Common myeloid progenitor, CD34-positive (primary cell): ENCODE measurements at regions not wholly inside any gene's neighbourhood (a gene's known extent, or its start where the extent isn't known, plus 50 kb on each side); places are given as distances from the start of the nearest gene placed in this dataset.

Source experiments
- CTCF ChIA-PET: fragments of 350-600 bp; sonication (Branson Sonifier 250); formaldehyde crosslinking; loops from one replicate; lab custom pipeline; 2021; ENCODE audit warnings: antibody characterized with exemption; lab: Charles Lee
- POLR2A ChIA-PET: fragments of 350-600 bp; sonication (Branson Sonifier 250); formaldehyde crosslinking; loops from one replicate; lab custom pipeline; 2021; ENCODE audit warnings: antibody characterized with exemption; lab: Charles Lee
- DNase-seq, 3 donors: peaks; one replicate each; pipeline versions ENCODE4 v3.0.0 to v3.0.0-alpha.2; 2013
- H3K27ac ChIP-seq, 2 experiments: 1 replicate in 1 of 2; 2 replicates in 1 of 2; pipeline ENCODE4 v1.7.0; 2013; ENCODE audit warnings: inconsistent platforms in 2 of 2, low read length in 2 of 2, mild to moderate bottlenecking in 2 of 2, low read depth in 1 of 2, moderate library complexity in 1 of 2; ENCODE audit not compliant: severe bottlenecking in 2 of 2, insufficient read depth in 1 of 2, poor library complexity in 1 of 2
- H3K27me3 ChIP-seq, 5 experiments: replicated peaks in 2 of 5; 1 replicate in 3 of 5; 2 replicates in 2 of 5; pipeline versions ENCODE4 v1.6.1 to v1.7.0; 2013; ENCODE audit warnings: low read length in 4 of 5, mild to moderate bottlenecking in 2 of 5, moderate library complexity in 2 of 5, inconsistent platforms in 1 of 5; ENCODE audit not compliant: insufficient read depth in 5 of 5, control insufficient read depth in 4 of 5
- H3K36me3 ChIP-seq, 4 experiments: 1 replicate in 2 of 4; 2 replicates in 2 of 4; pipeline versions ENCODE4 v1.6.1 to v1.7.0; 2013; ENCODE audit warnings: low read length in 3 of 4, control low read depth in 1 of 4, mild to moderate bottlenecking in 1 of 4; ENCODE audit not compliant: control insufficient read depth in 4 of 4, insufficient read depth in 4 of 4
- H3K4me1 ChIP-seq, 4 experiments: 1 replicate in 3 of 4; 2 replicates in 1 of 4; pipeline versions ENCODE4 v1.6.1 to v1.7.1; 2013; ENCODE audit warnings: low read length in 3 of 4, mild to moderate bottlenecking in 3 of 4, control low read depth in 1 of 4, inconsistent platforms in 1 of 4, moderate library complexity in 1 of 4; ENCODE audit not compliant: control insufficient read depth in 4 of 4, insufficient read depth in 4 of 4; ENCODE audit errors: control extremely low read depth in 1 of 4
- H3K4me3 ChIP-seq, 7 experiments: 1 replicate in 4 of 7; 2 replicates in 3 of 7; pipeline versions ENCODE4 v1.5.1 to v1.7.0; 2013; ENCODE audit warnings: mild to moderate bottlenecking in 7 of 7, low read length in 6 of 7, moderate library complexity in 6 of 7, inconsistent platforms in 2 of 7, low read depth in 2 of 7, control low read depth in 1 of 7; ENCODE audit not compliant: insufficient read depth in 4 of 7, control insufficient read depth in 1 of 7; ENCODE audit errors: extremely low read depth in 1 of 7
- H3K9me3 ChIP-seq, 5 experiments: 1 replicate in 4 of 5; 2 replicates in 1 of 5; pipeline versions ENCODE4 v1.6.1 to v1.7.1; 2013; ENCODE audit warnings: low read length in 4 of 5, mild to moderate bottlenecking in 2 of 5, inconsistent platforms in 1 of 5, low read depth in 1 of 5, moderate library complexity in 1 of 5; ENCODE audit not compliant: control insufficient read depth in 4 of 5, insufficient read depth in 2 of 5; ENCODE audit errors: control extremely low read depth in 1 of 5
- WGBS: methylation state at CpG from one replicate; pipeline ENCODE4 v1.1.5; 2013; ENCODE audit not compliant: insufficient coverage; 5-methylcytosine and 5-hydroxymethylcytosine counted together

- Histone ChIP-seq H3K4me3 (no peak overlapping the region), H3K9me3 (peaks cover 0 to 2% (median 0%) of the 10 kb centered on the region in 5 experiments), H3K36me3 (no peaks in the 10 kb centered on the region), H3K27me3 (peaks cover 0 to 2% (median 0%) of the 10 kb centered on the region in 5 experiments), H3K27ac (no peak overlapping the region), H3K4me1 (no peaks in the 10 kb centered on the region)
- CTCF ChIA-PET, result no interaction called here
- WGBS, result no CpG with 5 or more reads among the region's 2 CpGs
- DNase-seq, result no peak
- POLR2A ChIA-PET, result no interaction called here
These were observed 329.9 kb upstream of the SLC7A11 start for GRCh38 chr4:138572007-138572406.

- H3K4me3 ChIP-seq, result no peak overlapping the region
- peaks cover 0 to 2% (median 0%) of the 10 kb centered on the region in 5 experiments for H3K27me3 ChIP-seq
- no peaks in the 10 kb centered on the region for H3K36me3 ChIP-seq
- no peaks in the 10 kb centered on the region for H3K4me1 ChIP-seq
- no peak for DNase-seq
- no peak overlapping the region for H3K27ac ChIP-seq
- POLR2A ChIA-PET, result no interaction called here
- CTCF ChIA-PET, result no interaction called here
- 100% methylated on average over 1 of the region's 3 CpGs for WGBS
- H3K9me3 ChIP-seq, result no peaks in the 10 kb centered on the region
These were observed 325.5 kb upstream of the SLC7A11 start for GRCh38 chr4:138567696-138568095.

- CTCF ChIA-PET, result interaction anchor here (1.4 kb wide), 1 partner anchor 11 kb away, joined by 3 read pairs; no protein-coding TSS in a partner anchor
- WGBS, result 100% methylated on average over 2 of the region's 4 CpGs
- DNase-seq, result no peak
- no peak overlapping the region for H3K4me3 ChIP-seq
- H3K4me1 ChIP-seq, result no peaks in the 10 kb centered on the region
- POLR2A ChIA-PET, result no interaction called here
- H3K36me3 ChIP-seq, result no peaks in the 10 kb centered on the region
- H3K27me3 ChIP-seq, result peaks cover 0 to 2% (median 0%) of the 10 kb centered on the region in 5 experiments
- H3K9me3 ChIP-seq, result no peaks in the 10 kb centered on the region
- H3K27ac ChIP-seq, result no peak overlapping the region
These were observed 323.4 kb upstream of the SLC7A11 start for GRCh38 chr4:138565576-138565975.

- H3K9me3 ChIP-seq, result no peaks in the 10 kb centered on the region
- 40% methylated on average over 1 of the region's 1 CpG for WGBS
- ChIA-PET POLR2A (no interaction called here), CTCF (no interaction called here)
- peaks cover 0 to under 1% (median 0%) of the 10 kb centered on the region in 5 experiments for H3K27me3 ChIP-seq
- DNase-seq, result no peak
- H3K4me1 ChIP-seq, result no peaks in the 10 kb centered on the region
- H3K27ac ChIP-seq, result no peak overlapping the region
- H3K36me3 ChIP-seq, result no peaks in the 10 kb centered on the region
- no peak overlapping the region for H3K4me3 ChIP-seq
These were observed 320.4 kb upstream of the SLC7A11 start for GRCh38 chr4:138562544-138562991.

GRCh38 chr4:138561906-138562305, 319.8 kb upstream of the SLC7A11 start:
- CTCF ChIA-PET, result no interaction called here

GRCh38 chr4:138561276-138561880, 319.2 kb upstream of the SLC7A11 start:
- no peaks in the 10 kb centered on the region for H3K36me3 ChIP-seq
- no peak for DNase-seq
- POLR2A ChIA-PET, result no interaction called here
- CTCF ChIA-PET, result no interaction called here
- H3K27me3 ChIP-seq, result no peaks in the 10 kb centered on the region
- no peak overlapping the region for H3K4me3 ChIP-seq
- 97% methylated on average over 29 of the region's 40 CpGs for WGBS
- no peaks in the 10 kb centered on the region for H3K9me3 ChIP-seq
- no peaks in the 10 kb centered on the region for H3K4me1 ChIP-seq
- no peak overlapping the region for H3K27ac ChIP-seq

More at GRCh38 chr4:138561906-138562305, 319.8 kb upstream of the SLC7A11 start:
- WGBS, result 96% methylated on average over 15 of the region's 18 CpGs
- Histone ChIP-seq H3K36me3 (no peaks in the 10 kb centered on the region), H3K4me1 (no peaks in the 10 kb centered on the region), H3K27ac (no peak overlapping the region), H3K4me3 (no peak overlapping the region), H3K27me3 (no peaks in the 10 kb centered on the region), H3K9me3 (no peaks in the 10 kb centered on the region)
- POLR2A ChIA-PET, result no interaction called here
- no peak for DNase-seq

- no peaks in the 10 kb centered on the region for H3K27me3 ChIP-seq
- H3K9me3 ChIP-seq, result no peaks in the 10 kb centered on the region
- no peak overlapping the region for H3K27ac ChIP-seq
- H3K4me3 ChIP-seq, result no peak overlapping the region
- H3K4me1 ChIP-seq, result no peaks in the 10 kb centered on the region
- peak in 2 of 3 donors; percentile 5 to 15 for DNase-seq
- no peaks in the 10 kb centered on the region for H3K36me3 ChIP-seq
- 92% methylated on average over 20 of the region's 21 CpGs for WGBS
- POLR2A ChIA-PET, result no interaction called here
- CTCF ChIA-PET, result no interaction called here
These were observed 318.3 kb upstream of the SLC7A11 start for GRCh38 chr4:138560448-138560847.
